ENCODE measurements at regions not wholly inside any gene's neighbourhood (a gene's known extent, or its start where the extent isn't known, plus 50 kb on each side); places are given as distances from the start of the nearest gene placed in this dataset.

DNA sequence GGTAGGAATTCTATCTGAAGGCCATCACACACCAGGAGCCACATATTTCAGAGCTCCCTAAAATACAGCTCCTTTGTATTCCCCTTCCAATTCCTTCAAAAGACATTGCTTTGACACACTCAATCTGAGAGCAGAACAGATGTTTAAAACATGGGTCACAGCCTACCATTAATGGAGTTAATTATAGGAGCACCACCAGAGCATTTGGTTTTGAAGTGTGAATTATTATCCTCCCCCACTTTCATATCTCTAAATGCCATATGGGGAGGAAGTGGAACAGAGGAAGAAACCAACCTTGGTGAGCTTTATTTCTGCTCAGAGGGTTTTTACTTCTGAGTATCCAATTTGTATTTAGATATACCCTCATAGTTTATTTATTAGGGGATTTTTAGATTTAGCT lies 50.7 kb upstream of the TNFRSF21 start:
- DNase-seq = no peak

DNA sequence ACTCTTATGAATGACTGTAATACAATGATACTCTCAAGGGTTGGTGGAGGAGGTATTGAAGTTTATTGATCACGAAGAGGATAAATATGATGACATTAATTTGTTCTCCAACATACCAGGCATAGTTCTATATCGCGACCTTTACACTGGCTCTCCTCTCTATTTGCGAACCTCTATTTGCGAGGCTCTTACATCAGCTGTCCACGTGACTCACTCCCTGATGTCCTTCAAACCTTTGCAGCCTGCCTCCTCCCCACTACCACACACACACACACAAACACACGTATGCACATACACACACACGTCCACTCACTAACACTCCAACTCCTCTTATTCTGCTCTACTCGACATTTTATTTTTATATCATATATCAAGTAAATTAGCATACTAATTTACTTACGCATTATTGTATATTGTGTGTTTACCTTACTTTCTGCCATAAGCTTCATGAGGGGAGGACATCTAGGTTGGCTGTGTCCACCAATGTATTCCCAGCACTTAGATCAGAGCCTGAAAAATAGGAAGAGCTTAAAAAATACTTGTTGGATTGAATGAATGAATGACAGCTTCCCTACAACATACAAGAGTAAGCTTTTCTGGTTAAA lies 53.3 kb upstream of the TNFRSF21 start:
- no peak for DNase-seq

GRCh38 chr6:47363736-47364135 lies 54.0 kb upstream of the TNFRSF21 start:
- DNase-seq = no peak

DNA sequence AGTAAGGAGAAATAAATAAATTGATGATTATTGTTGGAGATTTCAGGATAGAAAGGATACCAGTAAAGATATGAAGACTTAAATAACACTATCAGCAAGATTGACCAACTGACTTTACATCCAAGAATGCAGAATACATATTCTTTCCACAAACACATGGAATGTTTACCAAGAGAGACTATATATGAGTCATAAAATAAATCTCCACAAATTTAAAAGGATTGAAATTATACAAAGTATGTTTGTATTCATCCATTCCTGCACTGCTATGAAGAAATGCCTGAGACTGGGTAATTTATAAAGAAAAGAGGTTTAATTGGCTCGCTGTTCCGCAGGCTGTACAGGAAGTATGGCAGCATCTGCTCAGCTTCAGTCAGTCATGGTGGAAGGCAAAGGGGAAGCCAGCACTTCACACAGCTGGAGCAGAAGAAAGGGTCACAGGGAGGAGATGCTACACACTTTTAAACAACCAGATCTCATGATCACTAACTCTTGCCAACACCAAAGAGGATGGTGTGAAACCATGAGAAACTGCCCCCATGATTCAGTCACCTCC lies 56.7 kb upstream of the TNFRSF21 start:
- DNase-seq = no peak

- no peak for DNase-seq
Observed at GRCh38 chr6:47371139-47371869, 61.6 kb upstream of the TNFRSF21 start.

DNA sequence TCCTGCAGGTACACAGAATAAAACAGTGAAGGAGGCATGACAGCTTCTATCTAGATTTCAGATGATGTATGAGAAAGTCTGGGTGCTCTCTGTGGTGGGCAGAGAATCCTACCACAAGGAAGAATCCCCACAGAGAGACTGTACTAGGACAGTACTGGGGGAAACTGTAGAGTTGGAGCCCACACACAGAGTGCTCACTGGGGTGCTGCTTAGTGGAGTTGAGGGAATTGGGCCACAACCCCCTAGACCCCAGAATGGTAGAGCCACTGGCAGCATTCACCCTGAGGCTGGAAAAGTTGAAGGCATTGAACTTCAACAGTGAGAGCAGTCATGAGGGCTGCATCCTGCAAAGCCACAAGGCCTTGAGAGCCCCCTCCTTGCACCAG lies 62.2 kb upstream of the TNFRSF21 start:
- no peak for DNase-seq

DNA sequence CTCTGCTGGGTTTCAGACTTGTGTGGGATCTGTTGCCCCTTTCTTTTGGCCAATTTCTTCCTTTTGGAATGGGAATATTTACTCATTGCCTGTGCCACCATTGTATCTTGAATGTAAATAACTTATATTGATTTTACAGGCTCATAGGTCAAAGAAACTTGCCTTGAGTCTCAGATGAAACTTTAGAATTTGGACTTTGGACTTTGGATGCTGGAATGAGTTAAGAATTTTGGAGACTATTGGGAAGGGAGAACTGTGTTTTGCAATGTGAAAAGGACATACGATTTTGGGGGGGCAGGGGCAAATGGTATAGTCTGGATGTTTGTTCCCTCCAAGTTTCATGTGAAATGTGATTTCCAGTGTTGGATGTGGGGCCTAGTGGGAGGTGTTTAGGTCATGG lies 62.6 kb upstream of the TNFRSF21 start:
- no peak for DNase-seq

DNA sequence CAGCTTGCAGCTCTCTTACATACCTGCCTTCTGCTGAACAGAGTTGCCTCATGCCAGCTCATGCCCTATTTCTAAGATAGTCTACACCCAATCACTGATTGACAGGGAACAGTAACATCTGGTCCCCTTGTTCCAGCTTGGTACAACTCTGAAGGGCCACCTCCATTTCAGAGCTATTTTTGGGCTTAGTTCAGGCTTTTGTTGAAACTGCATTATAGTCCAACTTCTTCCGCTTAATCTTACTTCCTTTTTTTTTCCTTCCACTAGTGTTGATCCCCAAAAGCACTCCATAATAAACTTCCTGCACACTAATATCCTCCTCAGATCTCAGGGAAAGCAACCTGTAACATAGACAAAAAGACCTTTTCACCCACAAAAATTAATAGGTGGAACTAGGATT lies 65.7 kb upstream of the TNFRSF21 start:
- no peak for DNase-seq

DNA sequence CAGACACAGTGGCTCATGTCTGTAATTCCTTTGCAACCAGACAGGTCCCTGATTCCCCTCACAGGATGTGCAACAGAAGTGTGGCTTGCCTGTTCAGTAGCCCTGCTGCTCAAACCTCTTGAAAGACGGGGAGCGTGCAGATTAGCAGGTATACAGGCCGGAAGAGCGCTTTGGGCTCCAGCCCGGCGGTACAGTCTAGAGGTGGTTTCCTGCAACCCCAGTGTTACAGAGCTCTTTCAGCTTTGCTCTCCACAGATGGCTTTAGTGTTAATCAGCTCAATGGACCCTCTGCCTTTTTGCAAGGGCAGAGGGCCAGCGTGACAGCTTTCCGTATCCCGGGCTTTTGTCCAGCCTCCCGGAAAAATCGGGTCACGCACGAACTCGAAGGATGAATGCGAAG lies 67.2 kb upstream of the TNFRSF21 start:
- no peak for DNase-seq

DNA sequence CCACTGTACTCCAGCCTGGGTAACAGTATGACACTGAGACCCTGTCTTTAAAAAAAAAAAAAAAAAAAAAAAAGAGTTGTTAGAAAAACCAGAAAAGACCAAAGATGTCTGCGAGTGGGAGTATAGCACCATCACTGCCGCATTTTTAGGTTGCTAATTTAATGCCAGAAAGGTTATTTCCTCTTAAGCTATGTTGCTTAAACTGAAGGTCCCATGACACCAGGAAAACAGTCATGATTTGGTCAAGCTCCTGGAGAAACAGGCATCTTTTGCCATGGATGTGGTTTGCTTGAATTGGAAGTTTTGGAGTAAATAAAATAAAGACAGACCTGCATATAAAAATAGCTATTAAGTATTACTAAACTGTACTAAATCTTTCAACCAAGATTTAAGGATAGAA lies 68.3 kb upstream of the TNFRSF21 start:
- no peak for DNase-seq

- no peak for DNase-seq
Observed at GRCh38 chr6:47379328-47379727, 69.6 kb upstream of the TNFRSF21 start.

DNA sequence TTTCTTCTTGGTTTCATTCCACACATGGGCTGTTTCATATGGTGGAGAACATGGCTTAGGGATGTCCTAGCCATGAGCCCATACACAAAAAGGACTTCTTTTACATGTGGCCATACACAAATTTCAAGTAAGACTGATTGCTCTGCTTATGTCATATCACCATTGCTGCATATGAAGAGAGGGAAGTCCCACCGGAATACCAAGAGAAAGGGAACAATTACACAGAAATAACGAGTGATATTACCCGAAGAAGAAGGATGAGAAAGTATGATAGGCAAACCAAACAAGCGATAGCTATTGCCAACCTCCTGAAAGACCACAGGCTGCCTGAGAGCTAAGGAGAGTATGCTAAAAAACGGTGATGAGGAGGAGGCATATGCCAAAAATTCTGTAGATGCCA lies 70.5 kb upstream of the TNFRSF21 start:
- no peak for DNase-seq

DNA sequence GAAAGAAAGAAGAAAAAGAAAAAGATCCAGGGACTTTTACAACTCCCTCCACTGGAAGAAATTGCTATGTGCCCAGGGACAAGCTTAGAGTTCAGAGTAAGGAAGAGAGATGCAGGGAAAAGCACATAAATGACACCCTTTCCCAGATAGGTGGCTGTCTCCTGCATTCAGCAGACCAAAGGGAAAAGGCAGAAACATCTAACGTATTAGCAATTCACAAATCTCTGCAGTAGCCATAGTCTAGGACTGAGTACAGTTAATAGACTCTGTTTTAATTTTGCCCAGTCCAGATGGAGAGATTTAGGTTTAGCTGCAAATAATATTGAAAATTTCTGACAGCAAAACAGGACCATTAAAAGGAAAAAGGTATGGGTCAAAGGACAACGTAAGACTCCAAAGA lies 71.3 kb upstream of the TNFRSF21 start:
- DNase-seq = no peak

DNA sequence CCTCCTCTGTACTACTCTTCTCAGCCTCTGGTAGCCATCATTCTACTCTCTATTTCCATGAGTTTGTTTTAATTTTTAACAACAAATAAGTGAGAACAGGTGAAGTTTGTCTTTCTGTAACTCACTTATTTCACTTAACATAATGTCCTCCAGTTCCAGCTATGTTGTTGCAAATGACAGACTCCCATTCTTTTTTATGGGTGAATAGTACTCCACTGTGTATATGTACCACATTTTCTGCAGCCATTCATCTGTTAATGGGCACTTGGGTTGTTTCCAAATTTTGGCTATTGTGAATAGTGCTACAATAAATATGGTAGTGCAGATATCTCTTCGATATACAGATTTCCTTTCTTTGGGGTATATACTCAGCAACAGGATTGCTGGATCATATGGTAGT lies 73.7 kb upstream of the TNFRSF21 start:
- DNase-seq = no peak

DNA sequence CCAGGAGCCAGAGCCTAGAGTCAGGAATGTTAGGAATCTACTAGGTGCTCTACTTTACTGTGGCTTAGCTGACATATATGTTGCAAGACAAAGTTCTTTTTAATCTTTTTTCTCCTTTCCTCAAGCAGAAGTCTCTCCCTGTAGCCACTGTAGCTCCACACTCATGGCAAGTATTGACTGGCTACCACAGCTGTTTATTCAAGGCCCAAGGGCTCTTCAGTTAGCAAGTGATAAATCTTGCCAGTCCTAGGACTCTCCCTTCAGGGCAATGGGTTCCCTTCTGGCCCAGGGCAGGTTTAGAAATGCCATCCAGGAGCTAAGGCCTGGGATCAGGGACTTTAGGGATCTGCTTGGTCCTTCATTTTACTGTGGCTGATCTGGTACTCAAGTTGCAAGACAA lies 82.0 kb upstream of the TNFRSF21 start:
- no peak for DNase-seq

- DNase-seq = no peak
Observed at GRCh38 chr6:47392251-47392650, 82.5 kb upstream of the TNFRSF21 start.

- no peak for DNase-seq
Observed at GRCh38 chr6:47396401-47397069, 81.1 kb upstream of the CD2AP start.

- DNase-seq = no peak
Observed at GRCh38 chr6:47400581-47400980, 77.0 kb upstream of the CD2AP start.

DNA sequence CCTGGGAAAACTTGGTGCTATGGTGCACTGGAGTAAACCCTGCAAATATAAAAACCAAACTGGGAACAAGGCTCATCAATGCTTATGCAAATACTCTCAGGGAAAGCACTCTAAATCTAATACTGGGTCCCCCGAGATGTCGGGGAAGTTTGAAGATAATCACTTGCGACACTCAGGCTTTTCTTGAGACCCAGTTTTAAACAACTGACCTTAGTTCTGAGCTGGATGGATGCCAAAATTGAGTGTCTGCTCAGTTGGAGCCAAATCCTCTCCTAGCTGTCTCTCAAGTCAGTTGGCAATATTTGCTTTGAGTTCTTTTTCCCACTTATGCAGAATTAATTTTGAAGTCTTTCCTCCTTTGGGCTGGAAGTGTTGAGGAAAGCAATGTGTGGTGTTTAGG lies 75.5 kb upstream of the CD2AP start:
- no peak for DNase-seq

DNA sequence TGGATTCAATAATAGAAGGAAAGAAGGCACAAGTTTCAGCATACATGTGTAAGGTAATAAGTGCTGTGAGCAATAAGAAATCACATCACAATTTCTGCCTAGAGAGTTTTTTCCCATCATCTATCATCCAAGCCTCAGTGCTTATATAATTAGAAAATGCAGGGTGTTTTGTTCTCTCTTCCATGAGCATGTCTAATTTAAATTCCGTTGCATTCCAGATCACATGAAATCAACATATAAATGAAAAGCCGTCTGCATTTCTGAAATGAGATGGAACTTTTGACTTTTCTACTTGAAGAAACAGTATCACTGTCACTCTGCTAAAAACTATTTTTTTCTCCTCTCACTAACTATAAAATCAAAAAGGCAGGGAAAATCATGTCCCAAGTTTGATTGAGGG lies 74.5 kb upstream of the CD2AP start:
- no peak for DNase-seq

- DNase-seq = no peak
Observed at GRCh38 chr6:47403801-47404200, 73.8 kb upstream of the CD2AP start.

- no peak for DNase-seq
Observed at GRCh38 chr6:47404435-47404834, 73.2 kb upstream of the CD2AP start.

DNA sequence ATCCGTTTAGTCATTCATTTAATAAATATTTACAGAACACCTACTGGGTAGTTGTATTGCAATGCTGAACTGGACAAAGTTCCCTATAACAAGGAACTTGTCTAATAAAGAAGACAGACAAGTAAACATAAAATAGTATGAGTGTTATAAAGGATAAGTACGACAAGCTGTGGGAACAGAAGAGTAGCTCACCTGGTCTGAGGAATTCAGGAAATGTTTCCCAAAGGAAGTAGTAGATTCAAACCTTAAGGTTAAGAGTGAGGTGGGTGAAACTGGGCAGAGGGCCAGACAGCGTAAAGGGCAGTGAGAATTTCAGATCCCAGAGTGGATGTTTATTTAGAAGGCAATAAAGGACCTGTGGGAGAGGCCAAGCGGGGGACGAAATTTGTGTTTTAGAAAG lies 72.3 kb upstream of the CD2AP start:
- no peak for DNase-seq

All from CD4-positive, alpha-beta T cell treated with Interleukin-12 subunit alpha and Interleukin-12 subunit beta, for 1 hour (primary cell).